NCI-H2196 treated with DMSO at 0.1 percent for 48 hours (cell line): ENCODE measurements at regions not wholly inside any gene's neighbourhood (a gene's known extent, or its start where the extent isn't known, plus 50 kb on each side); places are given as distances from the start of the nearest gene placed in this dataset.
"Not testable (repeated sequence)": the region's sequence is repeated elsewhere in the genome, so short reads cannot be mapped to it uniquely, and the experiment has no call there.

ENCODE experiments used
- DNase-seq: peaks from one replicate; lab custom pipeline; 2025; ENCODE audit not compliant: unreplicated experiment; lab: John Stamatoyannopoulos, UW

- no peak for DNase-seq
Measured at GRCh38 chr10:2893158-2893845, 174.0 kb upstream of the PFKP start.

- no peak for DNase-seq
Measured at GRCh38 chr10:2891770-2892124, 175.6 kb upstream of the PFKP start.

GRCh38 chr10:2891073-2891769, 176.1 kb upstream of the PFKP start:
- no peak for DNase-seq

- DNase-seq, result no peak
Measured at GRCh38 chr10:2890093-2890492, 177.3 kb upstream of the PFKP start.

- DNase-seq, result no peak
Measured at GRCh38 chr10:2888403-2889004, 178.8 kb upstream of the PFKP start.

GRCh38 chr10:2887391-2888070, 179.8 kb upstream of the PFKP start:
- DNase-seq, result no peak

GRCh38 chr10:2886662-2887061, 180.7 kb upstream of the PFKP start:
- no peak for DNase-seq

- DNase-seq, result no peak
Measured at GRCh38 chr10:2885288-2886278, 181.8 kb upstream of the PFKP start.

- DNase-seq, result not testable (repeated sequence)
Measured at GRCh38 chr10:2883983-2884540, 183.3 kb upstream of the PFKP start.

GRCh38 chr10:2883238-2883637, 184.1 kb upstream of the PFKP start:
- no peak for DNase-seq

- no peak for DNase-seq
Measured at GRCh38 chr10:2882628-2883027, 184.7 kb upstream of the PFKP start.

- no peak for DNase-seq
Measured at GRCh38 chr10:2881720-2882620, 185.4 kb upstream of the PFKP start.

- DNase-seq, result not testable (repeated sequence)
Measured at GRCh38 chr10:2880050-2880449, 187.3 kb upstream of the PFKP start.

- DNase-seq, result no peak
Measured at GRCh38 chr10:2878818-2879217, 188.5 kb upstream of the PFKP start.

- no peak for DNase-seq
Measured at GRCh38 chr10:2876032-2876431, 191.3 kb upstream of the PFKP start.

GRCh38 chr10:2874963-2875362, 192.4 kb upstream of the PFKP start:
- DNase-seq, result no peak

GRCh38 chr10:2873769-2874168, 193.6 kb upstream of the PFKP start:
- no peak for DNase-seq

- DNase-seq, result no peak
Measured at GRCh38 chr10:2871673-2872219, 195.6 kb upstream of the PFKP start.

- no peak for DNase-seq
Measured at GRCh38 chr10:2870654-2871053, 196.7 kb upstream of the PFKP start.
